ENCODE measurements at regions not wholly inside any gene's neighbourhood (a gene's known extent, or its start where the extent isn't known, plus 50 kb on each side); places are given as distances from the start of the nearest gene placed in this dataset.

- TF ChIP-seq CTCF (conservative IDR thresholded peaks at IDR 0.05; ENCODE audit: low read length), result no peak
- no peak for TF ChIP-seq EZH2phosphoT487 (IDR thresholded peaks at IDR 0.05; ENCODE audit: borderline replicate concordance, low read depth, low read length)
Measured at GRCh38 chr16:65933703-65934102, 432.8 kb upstream of the CDH5 start.
